Stomach (tissue), 8 donors: ENCODE measurements at regions not wholly inside any gene's neighbourhood (a gene's known extent, or its start where the extent isn't known, plus 50 kb on each side); places are given as distances from the start of the nearest gene placed in this dataset.

Source experiments
- DNase-seq, 2 donors: peaks; one replicate each; pipeline versions ENCODE4 v3.0.0 to v3.0.0-alpha.2; 2013 to 2019
- H3K27ac ChIP-seq, 5 donors: fragments of 200-600 bp in 4 of 5; sonication (generic) in 4 of 5; one replicate each; pipeline ENCODE4 v1.5.1; 2013 to 2019; ENCODE audit warnings: mild to moderate bottlenecking in 1 of 5, moderate library complexity in 1 of 5
- H3K27me3 ChIP-seq, 3 donors: fragments of 200-600 bp; sonication (generic); one replicate each; pipeline ENCODE4 v1.5.1; 2017 to 2019; ENCODE audit warnings: mixed run types in 1 of 3
- H3K36me3 ChIP-seq, 4 donors: fragments of 200-600 bp; sonication (generic); 1 replicate in 3 of 4; 2 replicates in 1 of 4; pipeline ENCODE4 v1.5.1; 2016 to 2019
- H3K4me1 ChIP-seq, 4 donors: fragments of 200-600 bp; sonication (generic); one replicate each; pipeline ENCODE4 v1.5.1; 2016 to 2019
- H3K4me3 ChIP-seq, 4 donors: fragments of 200-600 bp; sonication (generic) in 3 of 4; one replicate each; pipeline ENCODE4 v1.5.1; 2016 to 2019; ENCODE audit warnings: mild to moderate bottlenecking in 1 of 4
- H3K9me3 ChIP-seq, 4 donors: fragments of 200-600 bp; sonication (generic); one replicate each; pipeline ENCODE4 v1.5.1; 2016 to 2019
- CTCF ChIP-seq, 7 experiments: fragments of 450-650 bp in 4 of 7; fragments of 200-600 bp in 3 of 7; sonication (generic) in 3 of 7; IDR thresholded peaks; one replicate each; pipeline ENCODE4 v1.5.1; 2016 to 2019; ENCODE audit warnings: antibody characterized with exemption in 7 of 7, control low read depth in 2 of 7, mild to moderate bottlenecking in 1 of 7
- EP300 ChIP-seq: sonication (generic); formaldehyde crosslinking; IDR thresholded peaks from one replicate; pipeline ENCODE4 v1.6.1; 2017; ENCODE audit warnings: antibody characterized with exemption
- POLR2A ChIP-seq, 4 donors: fragments of 450-650 bp; IDR thresholded peaks; one replicate each; pipeline ENCODE4 v1.6.1; 2016; ENCODE audit warnings: antibody characterized with exemption in 4 of 4, control low read depth in 2 of 4, mild to moderate bottlenecking in 1 of 4, moderate library complexity in 1 of 4
- POLR2AphosphoS5 ChIP-seq, 3 donors: sonication (generic); formaldehyde crosslinking; IDR thresholded peaks; one replicate each; pipeline ENCODE4 v1.6.1; 2016; ENCODE audit warnings: antibody characterized with exemption in 3 of 3
- WGBS, 5 donors: extraction: QIAGEN DNeasy Blood & Tissue Kit in 3 of 5; methylation state at CpG; one replicate each; pipeline versions ENCODE4 v1.1.5 to v1.1.7; 2013 to 2018; 5-methylcytosine and 5-hydroxymethylcytosine counted together
- intact Hi-C: fragments of 100-400 bp; cut with DNase I; formaldehyde crosslinking; loops from one replicate; pipeline ENCODE4 v1.15.1; 2023; ENCODE audit warnings: low total_unique reads
- donor health status: healthy with polysubstance abuse.
- donor health status: Bipolar disorder and iron deficiency.
- donor health status: healthy.

- Histone ChIP-seq H3K4me1 (peaks cover 0 to 5% (median 0%) of the 10 kb centered on the region in 4 donors), H3K27ac (no peak overlapping the region), H3K4me3 (no peak overlapping the region), H3K27me3 (no peaks in the 10 kb centered on the region), H3K9me3 (no peaks in the 10 kb centered on the region), H3K36me3 (no peaks in the 10 kb centered on the region)
- TF ChIP-seq EP300 (no peak), CTCF (IDR thresholded peaks at IDR 0.05) (no peak), POLR2A (IDR thresholded peaks at IDR 0.05) (no peak), POLR2AphosphoS5 (IDR thresholded peaks at IDR 0.05) (no peak)
- WGBS, 5 donors, result 83 to 90% (median 84%) methylated on average over 3 of the region's 3 CpGs
- DNase-seq, result no peak
- intact Hi-C loops, result no loop called here
Observed at GRCh38 chr9:16289639-16290038, 580.8 kb downstream of the BNC2 start.

- WGBS, 5 donors, result 64 to 75% (median 72%) methylated on average over 5 of the region's 5 CpGs
- intact Hi-C loops, result no loop called here
- TF ChIP-seq POLR2AphosphoS5 (IDR thresholded peaks at IDR 0.05), result no peak
- no peak for TF ChIP-seq EP300
- no peak for TF ChIP-seq CTCF (IDR thresholded peaks at IDR 0.05)
- no peak for TF ChIP-seq POLR2A (IDR thresholded peaks at IDR 0.05)
Observed at GRCh38 chr9:16290169-16290568, 580.3 kb downstream of the BNC2 start.

DNA sequence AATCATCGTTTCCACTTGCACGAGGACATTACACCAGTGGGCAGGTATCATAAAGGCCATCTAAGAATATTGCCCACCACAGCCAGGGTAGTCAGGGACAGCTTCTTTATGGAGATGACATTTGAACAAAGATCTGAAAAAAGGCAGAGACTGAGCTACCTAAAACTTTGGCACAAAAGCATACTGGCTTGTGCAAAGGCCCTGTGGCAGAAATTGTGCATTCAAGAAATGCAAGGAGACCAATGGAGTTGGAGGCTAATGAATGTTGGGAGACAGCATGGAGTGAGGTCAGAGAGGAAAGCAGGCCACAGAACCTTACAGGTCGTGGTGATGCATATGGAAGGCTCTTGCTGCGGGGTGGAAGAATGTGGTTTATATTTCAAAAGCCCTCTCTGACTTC lies 578.5 kb downstream of the BNC2 start:
- intact Hi-C loops, result no loop called here
- peaks cover 0 to 9% (median 0%) of the 10 kb centered on the region in 4 donors for H3K4me1 ChIP-seq
- TF ChIP-seq POLR2A (IDR thresholded peaks at IDR 0.05) (no peak), POLR2AphosphoS5 (IDR thresholded peaks at IDR 0.05) (no peak), CTCF (IDR thresholded peaks at IDR 0.05) (no peak), EP300 (no peak)
- no peaks in the 10 kb centered on the region for H3K9me3 ChIP-seq
- H3K4me3 ChIP-seq, result no peak overlapping the region
- no peaks in the 10 kb centered on the region for H3K36me3 ChIP-seq
- H3K27ac ChIP-seq, result no peak overlapping the region
- no peaks in the 10 kb centered on the region for H3K27me3 ChIP-seq
- no peak for DNase-seq
- 83 to 91% (median 90%) methylated on average over 4 of the region's 4 CpGs for WGBS, 5 donors

More at GRCh38 chr9:16290169-16290568, 580.3 kb downstream of the BNC2 start:
- Histone ChIP-seq H3K9me3 (no peaks in the 10 kb centered on the region), H3K27me3 (no peaks in the 10 kb centered on the region), H3K36me3 (no peaks in the 10 kb centered on the region), H3K4me1 (peaks cover 0 to 9% (median 0%) of the 10 kb centered on the region in 4 donors), H3K27ac (no peak overlapping the region), H3K4me3 (no peak overlapping the region)
- no peak for DNase-seq

- Histone ChIP-seq H3K27me3 (no peaks in the 10 kb centered on the region), H3K27ac (no peak overlapping the region), H3K4me3 (no peak overlapping the region), H3K9me3 (peaks cover 0 to 5% (median 0%) of the 10 kb centered on the region in 4 donors), H3K4me1 (peaks cover 0 to 9% (median 0%) of the 10 kb centered on the region in 4 donors), H3K36me3 (no peaks in the 10 kb centered on the region)
- TF ChIP-seq CTCF (IDR thresholded peaks at IDR 0.05), result no peak
- no peak for TF ChIP-seq POLR2AphosphoS5 (IDR thresholded peaks at IDR 0.05)
- TF ChIP-seq POLR2A (IDR thresholded peaks at IDR 0.05), result no peak
- no peak for TF ChIP-seq EP300
- intact Hi-C loops, result no loop called here
- no peak for DNase-seq
- WGBS, 5 donors, result 67 to 80% (median 73%) methylated on average over 2 of the region's 2 CpGs
Observed at GRCh38 chr9:16293610-16294009, 576.9 kb downstream of the BNC2 start.
